K562 (cell line): ENCODE measurements at regions not wholly inside any gene's neighbourhood (a gene's known extent, or its start where the extent isn't known, plus 50 kb on each side); places are given as distances from the start of the nearest gene placed in this dataset.

Experiments used
- ATAC-seq: fragments of 200-7000 bp; cut with Tn5 transposase; 3 replicates; pipeline ENCODE4 v1.9.1; 2020; ENCODE audit warnings: moderate library complexity
- BruUV-seq: library from RNA; stranded (reverse); fragments of 400-500 nt; replicated peaks from 2 replicates; lab custom pipeline; 2021; lab: Mats Ljungman, UMichigan
- CTCF ChIA-PET: fragments of 300-600 bp; formaldehyde crosslinking; extraction: SDS; loops from one replicate; lab custom pipeline; 2021; ENCODE audit warnings: low intra/inter-chr PET ratio; lab: Yijun Ruan, JAX
- POLR2A ChIA-PET: fragments of 300-600, 350-650 bp; sonication (Branson Sonifier 250); formaldehyde crosslinking; extraction: SDS; loops from one replicate; lab custom pipeline; 2021; ENCODE audit warnings: antibody characterized with exemption, inconsistent platforms; lab: Yijun Ruan, JAX
- DNase-seq, 4 experiments: peaks; one replicate each; pipeline versions ENCODE4 v3.0.0 to v3.0.0-alpha.2; 2011 to 2018; ENCODE audit warnings: low spot score in 3 of 4, mixed read lengths in 3 of 4; ENCODE audit errors: extremely low read depth in 1 of 4
- FAIRE-seq: peaks from 2 replicates; lab custom pipeline; 2011; peaks lifted over from hg19 to GRCh38; lab: Jason Lieb, UNC
- H2AFZ ChIP-seq: 2 replicates; pipeline ENCODE4 v1.6.0; 2011; ENCODE audit warnings: low read depth, low read length, control low read depth, inconsistent platforms
- H3K27ac ChIP-seq: fragments of 200-600 bp; 3 replicates; pipeline ENCODE4 v1.8.0; 2011; ENCODE audit warnings: low read depth, mild to moderate bottlenecking, control low read depth, inconsistent platforms, low read length, moderate library complexity, mixed read lengths; ENCODE audit errors: extremely low read depth
- H3K27me3 ChIP-seq, 2 experiments: fragments of 300-600 bp in 1 of 2; 2 replicates in 1 of 2; 3 replicates in 1 of 2; pipeline versions ENCODE4 v1.6.0 to v1.8.0; 2011; ENCODE audit warnings: inconsistent platforms in 2 of 2, low read length in 2 of 2, mild to moderate bottlenecking in 1 of 2, mixed read lengths in 1 of 2, moderate library complexity in 1 of 2; ENCODE audit not compliant: control insufficient read depth in 2 of 2, insufficient read depth in 2 of 2
- H3K36me3 ChIP-seq: fragments of 300-600 bp; 3 replicates; pipeline ENCODE4 v1.8.0; 2011; ENCODE audit warnings: mild to moderate bottlenecking, low read length, inconsistent platforms; ENCODE audit not compliant: control insufficient read depth, insufficient read depth
- H3K4me1 ChIP-seq, 2 experiments: fragments of 200-600 bp in 1 of 2; replicated peaks in 1 of 2; 2 replicates in 1 of 2; 3 replicates in 1 of 2; pipeline versions ENCODE4 v1.5.1 to v1.8.0; 2011; ENCODE audit warnings: inconsistent platforms in 2 of 2, low read length in 2 of 2, mild to moderate bottlenecking in 1 of 2, mixed read lengths in 1 of 2, moderate library complexity in 1 of 2; ENCODE audit not compliant: control insufficient read depth in 2 of 2, insufficient read depth in 2 of 2
- H3K4me2 ChIP-seq: 2 replicates; pipeline ENCODE4 v1.6.1; 2011; ENCODE audit warnings: low read length, control low read depth, inconsistent platforms, mixed read lengths; ENCODE audit not compliant: insufficient read depth
- H3K4me3 ChIP-seq: fragments of 200-600 bp; sonication (generic), shearing (Covaris generic); 2 replicates; pipeline ENCODE4 v1.5.1; 2016; ENCODE audit warnings: control low read depth, inconsistent platforms
- H3K79me2 ChIP-seq: fragments of 200-600 bp; 3 replicates; pipeline ENCODE4 v1.8.0; 2011; ENCODE audit warnings: low read length, inconsistent platforms; ENCODE audit not compliant: control insufficient read depth, insufficient read depth
- H3K9ac ChIP-seq, 2 experiments: 2 replicates each; pipeline versions ENCODE4 v1.6.0 to v1.6.1; 2011; ENCODE audit warnings: low read depth in 2 of 2, low read length in 2 of 2, control low read depth in 1 of 2, inconsistent platforms in 1 of 2, mild to moderate bottlenecking in 1 of 2, mixed read lengths in 1 of 2; ENCODE audit not compliant: insufficient read depth in 1 of 2
- H3K9me1 ChIP-seq: one replicate; pipeline ENCODE4 v1.6.0; 2011; ENCODE audit warnings: inconsistent platforms, mild to moderate bottlenecking, low read length, moderate library complexity; ENCODE audit not compliant: control insufficient read depth, insufficient read depth
- H3K9me3 ChIP-seq: replicated peaks from 2 replicates; pipeline ENCODE4 v1.5.1; 2011; ENCODE audit warnings: low read depth, low read length, inconsistent platforms; ENCODE audit not compliant: control insufficient read depth, insufficient read depth
- H4K20me1 ChIP-seq: replicated peaks from 2 replicates; pipeline ENCODE4 v1.6.1; 2011; ENCODE audit warnings: low read length, inconsistent platforms, mixed read lengths; ENCODE audit not compliant: control insufficient read depth, insufficient read depth
- COPS2 ChIP-seq: fragments of 450-650 bp; conservative IDR thresholded peaks from 2 replicates; pipeline ENCODE4 v1.6.1; 2016; ENCODE audit warnings: mild to moderate bottlenecking, moderate library complexity
- HSF4 ChIP-seq: fragments of 250-450 bp; sonication (Bioruptor Pico); IDR thresholded peaks from 2 replicates; pipeline ENCODE4 v2.1.2; 2022; ENCODE audit warnings: mild to moderate bottlenecking, moderate library complexity, borderline replicate concordance
- ZNF507 ChIP-seq: conservative IDR thresholded peaks from 2 replicates; pipeline ENCODE4 v1.6.1; 2017; ENCODE audit warnings: missing genetic modification characterization, missing compliant biosample characterization
- ZNF696 ChIP-seq: fragments of 250-450 bp; sonication (Bioruptor Pico); conservative IDR thresholded peaks from 2 replicates; pipeline ENCODE4 v1.4.0; 2020; ENCODE audit warnings: mild to moderate bottlenecking, moderate library complexity
- ZNF780A ChIP-seq: fragments of 250-450 bp; sonication (Bioruptor Pico); IDR thresholded peaks from 2 replicates; pipeline ENCODE4 v1.5.0; 2021; ENCODE audit warnings: mild to moderate bottlenecking
- WGBS: fragments of 100-300 bp; shearing (Covaris generic); methylation state at CpG from one replicate; pipeline ENCODE4 v1.1.6; 2016; ENCODE audit warnings: low coverage, mixed read lengths; ENCODE audit not compliant: insufficient coverage; ENCODE audit errors: missing lambda C conversion rate; 5-methylcytosine and 5-hydroxymethylcytosine counted together
- in situ Hi-C: fragments of 300-500 bp; cut with MboI; formaldehyde crosslinking; loops from 4 replicates; pipeline ENCODE4 v1.15.0; 2018; ENCODE audit warnings: inconsistent platforms, mixed read lengths
- intact Hi-C: fragments of 100-400 bp; cut with micrococcal nuclease; formaldehyde crosslinking; loops from 2 replicates; pipeline ENCODE4 v1.14.2; 2022
- TF ChIP-seq, protein P1 (sequence below): fragments of 250-450 bp; sonication (Bioruptor Pico); IDR thresholded peaks from 2 replicates; pipeline ENCODE4 v1.5.0; 2022; ENCODE audit warnings: mild to moderate bottlenecking
- TF ChIP-seq, protein P2 (sequence below): fragments of 250-450 bp; sonication (Bioruptor Pico); IDR thresholded peaks from 2 replicates; pipeline ENCODE4 v1.8.0; 2022; ENCODE audit warnings: inconsistent platforms
- TF ChIP-seq, protein P3 (sequence below): fragments of 450-650 bp; IDR thresholded peaks from 2 replicates; pipeline ENCODE4 v1.6.1; 2016; ENCODE audit warnings: mild to moderate bottlenecking, moderate library complexity

DNA sequence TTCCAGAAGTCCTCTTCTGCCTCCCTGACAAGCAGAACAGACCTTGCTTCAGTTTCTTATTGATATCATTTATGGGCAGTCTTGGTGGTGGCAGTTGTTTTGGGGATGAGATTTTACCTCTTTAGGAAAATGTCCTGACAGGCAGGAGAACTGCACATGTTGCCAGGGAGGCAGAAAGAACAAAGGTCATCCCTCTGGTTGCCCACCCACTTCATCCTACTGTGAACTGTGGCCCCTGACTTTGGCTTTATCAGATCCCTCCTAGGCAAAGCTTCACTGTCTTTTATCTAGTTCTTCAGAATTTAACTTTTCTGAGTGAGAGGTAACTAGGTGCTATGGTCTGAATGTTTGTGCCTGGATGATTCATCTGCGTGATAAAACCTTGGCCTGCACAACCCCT lies 2071.3 kb upstream of the CELF4 start:
- Histone ChIP-seq H3K4me3 (no peak overlapping the region), H3K9me3 (no peaks in the 10 kb centered on the region), H3K4me2 (no peak overlapping the region), H3K27me3 (no peaks in the 10 kb centered on the region), H3K27ac (no peak overlapping the region), H3K4me1 (no peaks in the 10 kb centered on the region), H3K9ac (no peak overlapping the region), H3K36me3 (no peaks in the 10 kb centered on the region), H3K9me1 (no peaks in the 10 kb centered on the region), H2AFZ (no peak overlapping the region), H3K79me2 (no peaks in the 10 kb centered on the region), H4K20me1 (no peaks in the 10 kb centered on the region)
- ChIA-PET POLR2A (no interaction called here), CTCF (no interaction called here)
- no peak for FAIRE-seq
- DNase-seq = no peak
- WGBS = 0% methylated on average over 1 of the region's 1 CpG
- no peak for ATAC-seq
- no TSS peak for BruUV-seq
- intact Hi-C loops (no loop called here), in situ Hi-C loops (loop anchor here (10.0 kb wide), 1 partner anchor 212 kb away; no protein-coding TSS in a partner anchor)
- TF ChIP-seq ZNF780A (no peak), ZNF696 (CRISPR knock-in tag) (no peak), HSF4 (CRISPR knock-in tag) (no peak), COPS2 (no peak), ZNF507 (no peak)
- TF ChIP-seq, protein P1, sequence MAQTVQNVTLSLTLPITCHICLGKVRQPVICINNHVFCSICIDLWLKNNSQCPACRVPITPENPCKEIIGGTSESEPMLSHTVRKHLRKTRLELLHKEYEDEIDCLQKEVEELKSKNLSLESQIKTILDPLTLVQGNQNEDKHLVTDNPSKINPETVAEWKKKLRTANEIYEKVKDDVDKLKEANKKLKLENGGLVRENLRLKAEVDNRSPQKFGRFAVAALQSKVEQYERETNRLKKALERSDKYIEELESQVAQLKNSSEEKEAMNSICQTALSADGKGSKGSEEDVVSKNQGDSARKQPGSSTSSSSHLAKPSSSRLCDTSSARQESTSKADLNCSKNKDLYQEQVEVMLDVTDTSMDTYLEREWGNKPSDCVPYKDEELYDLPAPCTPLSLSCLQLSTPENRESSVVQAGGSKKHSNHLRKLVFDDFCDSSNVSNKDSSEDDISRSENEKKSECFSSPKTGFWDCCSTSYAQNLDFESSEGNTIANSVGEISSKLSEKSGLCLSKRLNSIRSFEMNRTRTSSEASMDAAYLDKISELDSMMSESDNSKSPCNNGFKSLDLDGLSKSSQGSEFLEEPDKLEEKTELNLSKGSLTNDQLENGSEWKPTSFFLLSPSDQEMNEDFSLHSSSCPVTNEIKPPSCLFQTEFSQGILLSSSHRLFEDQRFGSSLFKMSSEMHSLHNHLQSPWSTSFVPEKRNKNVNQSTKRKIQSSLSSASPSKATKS (CRISPR knock-in tag) = no peak
- TF ChIP-seq, protein P2, sequence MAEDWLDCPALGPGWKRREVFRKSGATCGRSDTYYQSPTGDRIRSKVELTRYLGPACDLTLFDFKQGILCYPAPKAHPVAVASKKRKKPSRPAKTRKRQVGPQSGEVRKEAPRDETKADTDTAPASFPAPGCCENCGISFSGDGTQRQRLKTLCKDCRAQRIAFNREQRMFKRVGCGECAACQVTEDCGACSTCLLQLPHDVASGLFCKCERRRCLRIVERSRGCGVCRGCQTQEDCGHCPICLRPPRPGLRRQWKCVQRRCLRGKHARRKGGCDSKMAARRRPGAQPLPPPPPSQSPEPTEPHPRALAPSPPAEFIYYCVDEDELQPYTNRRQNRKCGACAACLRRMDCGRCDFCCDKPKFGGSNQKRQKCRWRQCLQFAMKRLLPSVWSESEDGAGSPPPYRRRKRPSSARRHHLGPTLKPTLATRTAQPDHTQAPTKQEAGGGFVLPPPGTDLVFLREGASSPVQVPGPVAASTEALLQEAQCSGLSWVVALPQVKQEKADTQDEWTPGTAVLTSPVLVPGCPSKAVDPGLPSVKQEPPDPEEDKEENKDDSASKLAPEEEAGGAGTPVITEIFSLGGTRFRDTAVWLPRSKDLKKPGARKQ (CRISPR knock-in tag) = no peak
- TF ChIP-seq, protein P3, sequence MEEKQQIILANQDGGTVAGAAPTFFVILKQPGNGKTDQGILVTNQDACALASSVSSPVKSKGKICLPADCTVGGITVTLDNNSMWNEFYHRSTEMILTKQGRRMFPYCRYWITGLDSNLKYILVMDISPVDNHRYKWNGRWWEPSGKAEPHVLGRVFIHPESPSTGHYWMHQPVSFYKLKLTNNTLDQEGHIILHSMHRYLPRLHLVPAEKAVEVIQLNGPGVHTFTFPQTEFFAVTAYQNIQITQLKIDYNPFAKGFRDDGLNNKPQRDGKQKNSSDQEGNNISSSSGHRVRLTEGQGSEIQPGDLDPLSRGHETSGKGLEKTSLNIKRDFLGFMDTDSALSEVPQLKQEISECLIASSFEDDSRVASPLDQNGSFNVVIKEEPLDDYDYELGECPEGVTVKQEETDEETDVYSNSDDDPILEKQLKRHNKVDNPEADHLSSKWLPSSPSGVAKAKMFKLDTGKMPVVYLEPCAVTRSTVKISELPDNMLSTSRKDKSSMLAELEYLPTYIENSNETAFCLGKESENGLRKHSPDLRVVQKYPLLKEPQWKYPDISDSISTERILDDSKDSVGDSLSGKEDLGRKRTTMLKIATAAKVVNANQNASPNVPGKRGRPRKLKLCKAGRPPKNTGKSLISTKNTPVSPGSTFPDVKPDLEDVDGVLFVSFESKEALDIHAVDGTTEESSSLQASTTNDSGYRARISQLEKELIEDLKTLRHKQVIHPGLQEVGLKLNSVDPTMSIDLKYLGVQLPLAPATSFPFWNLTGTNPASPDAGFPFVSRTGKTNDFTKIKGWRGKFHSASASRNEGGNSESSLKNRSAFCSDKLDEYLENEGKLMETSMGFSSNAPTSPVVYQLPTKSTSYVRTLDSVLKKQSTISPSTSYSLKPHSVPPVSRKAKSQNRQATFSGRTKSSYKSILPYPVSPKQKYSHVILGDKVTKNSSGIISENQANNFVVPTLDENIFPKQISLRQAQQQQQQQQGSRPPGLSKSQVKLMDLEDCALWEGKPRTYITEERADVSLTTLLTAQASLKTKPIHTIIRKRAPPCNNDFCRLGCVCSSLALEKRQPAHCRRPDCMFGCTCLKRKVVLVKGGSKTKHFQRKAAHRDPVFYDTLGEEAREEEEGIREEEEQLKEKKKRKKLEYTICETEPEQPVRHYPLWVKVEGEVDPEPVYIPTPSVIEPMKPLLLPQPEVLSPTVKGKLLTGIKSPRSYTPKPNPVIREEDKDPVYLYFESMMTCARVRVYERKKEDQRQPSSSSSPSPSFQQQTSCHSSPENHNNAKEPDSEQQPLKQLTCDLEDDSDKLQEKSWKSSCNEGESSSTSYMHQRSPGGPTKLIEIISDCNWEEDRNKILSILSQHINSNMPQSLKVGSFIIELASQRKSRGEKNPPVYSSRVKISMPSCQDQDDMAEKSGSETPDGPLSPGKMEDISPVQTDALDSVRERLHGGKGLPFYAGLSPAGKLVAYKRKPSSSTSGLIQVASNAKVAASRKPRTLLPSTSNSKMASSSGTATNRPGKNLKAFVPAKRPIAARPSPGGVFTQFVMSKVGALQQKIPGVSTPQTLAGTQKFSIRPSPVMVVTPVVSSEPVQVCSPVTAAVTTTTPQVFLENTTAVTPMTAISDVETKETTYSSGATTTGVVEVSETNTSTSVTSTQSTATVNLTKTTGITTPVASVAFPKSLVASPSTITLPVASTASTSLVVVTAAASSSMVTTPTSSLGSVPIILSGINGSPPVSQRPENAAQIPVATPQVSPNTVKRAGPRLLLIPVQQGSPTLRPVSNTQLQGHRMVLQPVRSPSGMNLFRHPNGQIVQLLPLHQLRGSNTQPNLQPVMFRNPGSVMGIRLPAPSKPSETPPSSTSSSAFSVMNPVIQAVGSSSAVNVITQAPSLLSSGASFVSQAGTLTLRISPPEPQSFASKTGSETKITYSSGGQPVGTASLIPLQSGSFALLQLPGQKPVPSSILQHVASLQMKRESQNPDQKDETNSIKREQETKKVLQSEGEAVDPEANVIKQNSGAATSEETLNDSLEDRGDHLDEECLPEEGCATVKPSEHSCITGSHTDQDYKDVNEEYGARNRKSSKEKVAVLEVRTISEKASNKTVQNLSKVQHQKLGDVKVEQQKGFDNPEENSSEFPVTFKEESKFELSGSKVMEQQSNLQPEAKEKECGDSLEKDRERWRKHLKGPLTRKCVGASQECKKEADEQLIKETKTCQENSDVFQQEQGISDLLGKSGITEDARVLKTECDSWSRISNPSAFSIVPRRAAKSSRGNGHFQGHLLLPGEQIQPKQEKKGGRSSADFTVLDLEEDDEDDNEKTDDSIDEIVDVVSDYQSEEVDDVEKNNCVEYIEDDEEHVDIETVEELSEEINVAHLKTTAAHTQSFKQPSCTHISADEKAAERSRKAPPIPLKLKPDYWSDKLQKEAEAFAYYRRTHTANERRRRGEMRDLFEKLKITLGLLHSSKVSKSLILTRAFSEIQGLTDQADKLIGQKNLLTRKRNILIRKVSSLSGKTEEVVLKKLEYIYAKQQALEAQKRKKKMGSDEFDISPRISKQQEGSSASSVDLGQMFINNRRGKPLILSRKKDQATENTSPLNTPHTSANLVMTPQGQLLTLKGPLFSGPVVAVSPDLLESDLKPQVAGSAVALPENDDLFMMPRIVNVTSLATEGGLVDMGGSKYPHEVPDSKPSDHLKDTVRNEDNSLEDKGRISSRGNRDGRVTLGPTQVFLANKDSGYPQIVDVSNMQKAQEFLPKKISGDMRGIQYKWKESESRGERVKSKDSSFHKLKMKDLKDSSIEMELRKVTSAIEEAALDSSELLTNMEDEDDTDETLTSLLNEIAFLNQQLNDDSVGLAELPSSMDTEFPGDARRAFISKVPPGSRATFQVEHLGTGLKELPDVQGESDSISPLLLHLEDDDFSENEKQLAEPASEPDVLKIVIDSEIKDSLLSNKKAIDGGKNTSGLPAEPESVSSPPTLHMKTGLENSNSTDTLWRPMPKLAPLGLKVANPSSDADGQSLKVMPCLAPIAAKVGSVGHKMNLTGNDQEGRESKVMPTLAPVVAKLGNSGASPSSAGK = no peak
